ENCODE measurements at regions not wholly inside any gene's neighbourhood (a gene's known extent, or its start where the extent isn't known, plus 50 kb on each side); places are given as distances from the start of the nearest gene placed in this dataset.
"Not testable (repeated sequence)": the region's sequence is repeated elsewhere in the genome, so short reads cannot be mapped to it uniquely, and the experiment has no call there.

GRCh38 chrX:75873993-75874392, 88.9 kb upstream of the MAGEE2 start:
- no peaks in the 10 kb centered on the region; a peak in 1 of 22 replicates for H4K20me1 ChIP-seq
- no peak overlapping the region for H3K9ac ChIP-seq
- H3K4me1 ChIP-seq: no peaks in the 10 kb centered on the region
- H3K4me3 ChIP-seq: no peak overlapping the region
- H3K9me3 ChIP-seq (replicated peaks in 1 of 11): peaks cover 0 to 25% (median 8%) of the 10 kb centered on the region in 11 experiments; a peak in 11 of 22 replicates
- no peak overlapping the region for H3K27ac ChIP-seq
- no peak overlapping the region for H3K4me2 ChIP-seq
- H3K27me3 ChIP-seq: peaks cover 23 to 93% (median 84%) of the 10 kb centered on the region in 11 experiments
- TF ChIP-seq Cebpa-rat (IDR thresholded peaks at IDR 0.05): no peak
- no peaks in the 10 kb centered on the region for H3K36me3 ChIP-seq

- H3K4me3 ChIP-seq: no peak overlapping the region
- H3K27ac ChIP-seq: no peak overlapping the region
- no peaks in the 10 kb centered on the region for H3K9me3 ChIP-seq (replicated peaks in 1 of 11)
- no peaks in the 10 kb centered on the region for H3K4me1 ChIP-seq
- H3K36me3 ChIP-seq: no peaks in the 10 kb centered on the region
- H3K9ac ChIP-seq: no peak overlapping the region
- TF ChIP-seq Cebpa-rat (IDR thresholded peaks at IDR 0.05): no peak
- no peak overlapping the region for H3K4me2 ChIP-seq
- H3K27me3 ChIP-seq: peaks cover 74 to 100% (median 97%) of the 10 kb centered on the region in 11 experiments
- no peaks in the 10 kb centered on the region; a peak in 1 of 22 replicates for H4K20me1 ChIP-seq
These were observed 98.4 kb upstream of the MAGEE2 start for GRCh38 chrX:75883446-75883845.

GRCh38 chrX:75887833-75888232, 102.8 kb upstream of the MAGEE2 start:
- Histone ChIP-seq H3K36me3 (no peaks in the 10 kb centered on the region), H3K27me3 (peaks cover 68 to 100% (median 93%) of the 10 kb centered on the region in 11 experiments), H4K20me1 (no peaks in the 10 kb centered on the region; a peak in 1 of 22 replicates), H3K4me3 (no peak overlapping the region), H3K27ac (no peak overlapping the region), H3K4me1 (no peaks in the 10 kb centered on the region), H3K9ac (no peak overlapping the region), H3K4me2 (no peak overlapping the region), H3K9me3 (replicated peaks in 1 of 11) (no peaks in the 10 kb centered on the region)
- no peak for TF ChIP-seq Cebpa-rat (IDR thresholded peaks at IDR 0.05)

GRCh38 chrX:75892749-75893148, 107.7 kb upstream of the MAGEE2 start:
- Histone ChIP-seq H3K36me3 (no peaks in the 10 kb centered on the region), H3K9ac (no peak overlapping the region), H3K4me1 (no peaks in the 10 kb centered on the region), H4K20me1 (0 out of 22 replicates have a peak, but pooled peaks cover 0 to 5% (median 0%) of the 10 kb centered on the region in 11 experiments), H3K4me2 (no peak overlapping the region), H3K27me3 (peaks cover 48 to 96% (median 82%) of the 10 kb centered on the region in 11 experiments), H3K27ac (no peak overlapping the region), H3K4me3 (no peak overlapping the region), H3K9me3 (replicated peaks in 1 of 11) (no peaks in the 10 kb centered on the region)
- TF ChIP-seq Cebpa-rat (IDR thresholded peaks at IDR 0.05): no peak

- H4K20me1 ChIP-seq: 0 out of 22 replicates have a peak, but pooled peaks cover 0 to 5% (median 0%) of the 10 kb centered on the region in 11 experiments
- H3K9ac ChIP-seq: no peak overlapping the region
- no peaks in the 10 kb centered on the region for H3K4me1 ChIP-seq
- no peak overlapping the region for H3K4me3 ChIP-seq
- H3K27me3 ChIP-seq: peaks cover 44 to 96% (median 82%) of the 10 kb centered on the region in 11 experiments
- no peak overlapping the region for H3K4me2 ChIP-seq
- no peaks in the 10 kb centered on the region for H3K9me3 ChIP-seq (replicated peaks in 1 of 11)
- no peaks in the 10 kb centered on the region for H3K36me3 ChIP-seq
- TF ChIP-seq Cebpa-rat (IDR thresholded peaks at IDR 0.05): no peak
- H3K27ac ChIP-seq: no peak overlapping the region
These were observed 108.2 kb upstream of the MAGEE2 start for GRCh38 chrX:75893281-75893680.

GRCh38 chrX:75911716-75912115, 126.7 kb upstream of the MAGEE2 start:
- no peaks in the 10 kb centered on the region for H3K36me3 ChIP-seq
- peaks cover 4 to 26% (median 10%) of the 10 kb centered on the region in 11 experiments; a peak in 20 of 22 replicates for H3K9me3 ChIP-seq (replicated peaks in 1 of 11)
- no peak overlapping the region for H3K9ac ChIP-seq
- no peak for TF ChIP-seq Cebpa-rat (IDR thresholded peaks at IDR 0.05)
- peaks cover 0 to 5% (median 0%) of the 10 kb centered on the region in 11 experiments; a peak in 2 of 22 replicates for H4K20me1 ChIP-seq
- peaks cover 51 to 95% (median 75%) of the 10 kb centered on the region in 11 experiments for H3K27me3 ChIP-seq
- no peaks in the 10 kb centered on the region for H3K4me1 ChIP-seq
- H3K4me3 ChIP-seq: no peak overlapping the region
- no peak overlapping the region for H3K27ac ChIP-seq
- no peak overlapping the region for H3K4me2 ChIP-seq

GRCh38 chrX:75957107-75957610, 172.1 kb upstream of the MAGEE2 start:
- no peak overlapping the region for H3K9ac ChIP-seq
- H3K27ac ChIP-seq: no peak overlapping the region
- H3K27me3 ChIP-seq: peaks cover 5 to 67% (median 41%) of the 10 kb centered on the region in 11 experiments; a peak in 18 of 22 replicates
- H3K36me3 ChIP-seq: no peaks in the 10 kb centered on the region
- no peaks in the 10 kb centered on the region for H4K20me1 ChIP-seq
- TF ChIP-seq Cebpa-rat (IDR thresholded peaks at IDR 0.05): no peak
- no peak overlapping the region for H3K4me2 ChIP-seq
- no peak overlapping the region for H3K4me3 ChIP-seq
- H3K9me3 ChIP-seq (replicated peaks in 1 of 11): peaks cover 20 to 32% (median 23%) of the 10 kb centered on the region in 11 experiments
- H3K4me1 ChIP-seq: no peaks in the 10 kb centered on the region

GRCh38 chrX:75961321-75961720, 176.3 kb upstream of the MAGEE2 start:
- H3K4me2 ChIP-seq, H4K20me1 ChIP-seq, H3K9ac ChIP-seq, H3K4me3 ChIP-seq, H3K36me3 ChIP-seq, H3K27ac ChIP-seq, H3K4me1 ChIP-seq: not testable (repeated sequence)
- peaks cover 3 to 60% (median 28%) of the 10 kb centered on the region in 11 experiments; a peak in 19 of 22 replicates for H3K27me3 ChIP-seq
- H3K9me3 ChIP-seq (replicated peaks in 1 of 11): peaks cover 10 to 43% (median 21%) of the 10 kb centered on the region in 11 experiments; a peak in 20 of 22 replicates

GRCh38 chrX:75963774-75964173, 178.7 kb upstream of the MAGEE2 start:
- Histone ChIP-seq H3K36me3 (no peaks in the 10 kb centered on the region), H4K20me1 (no peaks in the 10 kb centered on the region)

GRCh38 chrX:75968293-75968692, 183.2 kb upstream of the MAGEE2 start:
- Histone ChIP-seq H3K27me3 (peaks cover 3 to 49% (median 32%) of the 10 kb centered on the region in 11 experiments; a peak in 19 of 22 replicates), H3K9ac (no peak overlapping the region), H3K4me3 (no peak overlapping the region), H3K36me3 (no peaks in the 10 kb centered on the region), H3K9me3 (replicated peaks in 1 of 11) (peaks cover 21 to 66% (median 36%) of the 10 kb centered on the region in 11 experiments), H3K27ac (no peak overlapping the region), H3K4me1 (no peaks in the 10 kb centered on the region), H4K20me1 (no peaks in the 10 kb centered on the region), H3K4me2 (no peak overlapping the region)
- TF ChIP-seq Cebpa-rat (IDR thresholded peaks at IDR 0.05): no peak

More at GRCh38 chrX:75963774-75964173, 178.7 kb upstream of the MAGEE2 start:
- Histone ChIP-seq H3K9ac (no peak overlapping the region), H3K27ac (no peak overlapping the region), H3K4me2 (no peak overlapping the region), H3K9me3 (replicated peaks in 1 of 11) (peaks cover 11 to 48% (median 24%) of the 10 kb centered on the region in 11 experiments; a peak in 19 of 22 replicates), H3K4me3 (no peak overlapping the region), H3K27me3 (peaks cover 3 to 60% (median 36%) of the 10 kb centered on the region in 11 experiments; a peak in 20 of 22 replicates), H3K4me1 (no peaks in the 10 kb centered on the region)
- TF ChIP-seq Cebpa-rat (IDR thresholded peaks at IDR 0.05): no peak
